Midbrain (tissue), 1 donor: ENCODE measurements at regions not wholly inside any gene's neighbourhood (a gene's known extent, or its start where the extent isn't known, plus 50 kb on each side); places are given as distances from the start of the nearest gene placed in this dataset.

Experiments used
- DNase-seq: peaks from one replicate; lab custom pipeline; 2025; lab: John Stamatoyannopoulos, UW

DNA sequence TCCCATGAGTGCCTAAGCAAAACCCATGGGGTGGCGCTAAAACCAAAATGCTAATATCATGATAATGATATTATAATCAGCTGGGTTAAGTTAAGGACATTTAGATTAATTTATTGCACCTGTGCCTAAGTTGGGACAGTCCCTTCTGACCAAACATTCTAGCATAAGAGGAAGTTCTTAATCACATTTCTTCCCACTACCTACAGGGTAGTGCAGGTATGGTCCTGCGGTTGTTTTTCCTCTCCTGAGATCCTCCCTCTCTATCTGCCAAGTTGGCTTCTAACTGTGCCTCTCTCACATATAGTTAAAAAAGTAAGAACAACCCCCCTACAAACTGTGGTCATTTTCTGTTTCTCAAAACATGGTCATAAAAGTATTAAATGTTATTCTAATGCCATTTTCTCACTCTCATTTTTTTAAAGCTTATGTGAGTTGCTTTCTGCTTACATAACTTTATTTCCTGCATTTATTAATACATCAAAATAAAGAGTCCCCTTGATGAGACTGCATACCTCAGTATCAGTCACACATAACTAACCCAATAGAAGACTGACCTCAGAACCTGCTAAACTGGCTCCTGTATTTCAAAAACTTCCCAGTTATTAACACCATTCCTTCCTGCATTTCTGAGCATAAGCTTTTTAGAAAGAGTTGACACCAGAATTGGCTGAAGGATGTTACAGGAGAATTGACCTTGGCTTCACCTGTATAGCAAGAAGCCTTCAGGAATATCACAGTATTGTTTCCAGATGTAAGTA lies 1332.5 kb downstream of the FSTL5 start:
- DNase-seq, result no peak

DNA sequence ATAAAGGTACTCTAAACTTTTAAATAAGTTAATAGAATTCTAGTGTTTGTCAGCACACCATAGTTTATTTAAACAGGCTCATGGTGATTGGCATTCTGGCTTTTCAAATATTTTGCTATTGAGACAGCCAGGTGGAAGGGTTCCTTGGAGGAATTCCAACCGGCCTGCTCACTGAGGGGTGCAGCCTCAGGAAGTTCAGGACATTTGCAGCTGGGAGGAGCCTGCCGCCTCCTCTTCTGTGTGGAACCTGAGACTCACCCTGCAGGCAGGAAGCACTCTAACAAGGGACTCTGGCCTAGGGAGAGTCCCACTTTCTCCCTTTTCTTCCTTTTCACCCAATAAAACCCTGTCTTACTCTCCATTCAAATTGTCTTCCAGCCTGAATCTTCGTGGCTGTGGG lies 1328.0 kb downstream of the FSTL5 start:
- no peak for DNase-seq

DNA sequence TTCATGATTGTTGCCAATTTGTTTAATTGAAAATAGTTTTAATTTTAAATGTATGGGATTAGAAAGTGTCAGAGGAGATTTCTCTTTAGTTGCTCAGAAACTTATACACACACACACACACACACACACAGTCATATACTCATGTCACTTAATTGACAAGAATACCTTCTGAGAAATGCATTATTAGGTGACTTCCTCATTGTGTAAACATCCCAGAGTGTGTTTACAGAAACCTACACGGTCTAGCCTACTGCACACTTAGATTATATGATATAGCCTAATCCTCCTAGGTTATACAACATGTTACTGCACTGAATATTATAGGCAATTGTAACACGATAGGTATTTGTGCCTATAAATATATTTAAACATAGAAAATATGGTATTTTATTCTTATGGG lies 1327.4 kb downstream of the FSTL5 start:
- no peak for DNase-seq

DNA sequence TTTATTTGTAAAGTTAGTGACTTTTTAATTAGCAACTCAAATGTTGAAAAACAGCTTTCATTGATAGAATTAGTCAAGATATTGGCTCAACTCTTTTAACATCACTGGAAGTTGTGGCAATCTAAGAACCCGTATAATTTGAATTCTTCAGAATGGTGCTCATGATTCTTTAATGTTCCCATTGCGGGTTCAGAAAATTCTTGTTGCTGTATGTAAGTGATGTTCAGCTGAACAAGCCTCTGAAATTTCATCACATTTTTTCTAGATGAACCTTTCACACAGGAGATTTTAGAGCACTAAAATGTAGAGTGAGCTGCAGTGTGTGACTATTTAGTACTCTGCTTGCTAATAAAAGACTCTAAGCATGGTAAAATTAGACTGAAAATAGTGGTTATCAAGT lies 1317.7 kb downstream of the FSTL5 start:
- DNase-seq, result no peak

DNA sequence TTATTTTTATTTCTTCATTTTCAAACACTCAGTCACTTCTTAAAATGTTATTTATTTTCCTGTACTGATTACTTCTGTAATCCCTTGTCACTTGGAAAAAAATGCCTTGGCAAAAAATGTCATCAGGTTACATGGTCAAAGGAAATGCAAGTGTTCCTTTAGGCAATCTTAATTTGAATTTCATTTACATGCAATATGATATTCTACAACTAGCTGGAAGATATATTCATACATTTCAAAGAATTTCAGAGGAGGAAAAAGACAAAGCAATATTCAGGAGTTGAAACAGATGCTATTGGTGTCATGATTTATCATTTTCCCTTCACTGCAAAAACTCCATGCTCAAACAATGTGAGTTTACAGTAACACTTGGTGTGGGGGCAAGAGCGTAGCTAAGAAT lies 1316.6 kb downstream of the FSTL5 start:
- DNase-seq, result no peak

DNA sequence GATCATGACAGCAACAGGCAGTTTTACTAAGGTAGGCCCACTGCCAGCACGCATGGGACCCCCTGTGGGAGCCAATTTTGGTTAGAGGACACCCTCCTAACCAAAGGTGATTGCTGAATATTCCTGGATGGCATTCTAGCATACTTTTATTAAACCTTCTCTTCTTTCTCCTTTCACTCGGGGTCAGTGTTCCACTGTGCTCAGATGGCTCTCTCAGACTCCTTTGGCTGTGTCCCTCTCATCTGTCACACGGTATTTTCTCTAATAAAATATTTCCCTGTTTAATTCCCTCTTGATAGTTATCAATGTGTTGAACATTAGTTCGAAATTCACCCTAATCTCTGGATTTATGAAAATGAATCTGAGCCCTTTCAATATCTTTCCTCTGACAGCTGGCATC lies 1315.3 kb downstream of the FSTL5 start:
- no peak for DNase-seq

DNA sequence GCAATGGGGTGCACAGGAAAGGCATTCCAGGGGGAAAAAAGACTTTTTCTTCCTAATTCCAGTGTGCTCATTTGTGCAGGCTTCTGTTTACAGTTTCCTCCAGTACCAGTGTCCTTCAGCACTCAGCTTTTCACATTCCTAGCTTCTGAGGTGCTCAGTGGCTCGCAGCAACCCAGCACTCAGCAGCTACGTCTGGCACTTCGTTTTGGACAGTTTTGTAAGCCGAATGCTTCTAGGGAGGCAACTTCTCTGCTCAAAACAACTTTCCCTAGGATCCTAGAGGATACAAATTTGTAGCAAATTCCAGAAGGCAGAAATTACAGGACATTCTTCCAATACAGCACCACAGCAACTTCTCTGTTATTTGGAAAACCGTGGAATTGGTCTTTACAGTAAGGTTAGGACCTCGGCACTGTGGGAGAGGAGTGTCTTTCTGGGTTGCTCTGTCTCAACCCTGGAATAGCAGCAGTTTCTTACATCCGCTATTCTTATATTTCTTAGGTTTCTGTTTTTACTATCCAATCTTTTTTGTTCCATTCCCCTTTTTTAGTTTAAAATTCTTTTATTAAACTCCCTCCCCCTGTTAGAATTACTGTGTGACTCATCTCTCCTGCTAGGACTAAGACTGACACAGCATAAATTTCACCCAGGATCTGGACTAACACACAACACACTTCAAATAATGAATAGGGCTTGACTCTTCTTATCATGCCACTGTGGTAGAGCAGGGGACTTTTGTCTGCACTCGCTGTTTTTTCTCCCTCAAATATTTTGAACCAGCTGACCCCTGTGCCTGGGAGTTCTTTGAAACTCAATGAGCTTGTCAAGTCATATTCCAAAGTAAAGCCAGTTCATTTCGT lies 1314.7 kb downstream of the FSTL5 start:
- no peak for DNase-seq

DNA sequence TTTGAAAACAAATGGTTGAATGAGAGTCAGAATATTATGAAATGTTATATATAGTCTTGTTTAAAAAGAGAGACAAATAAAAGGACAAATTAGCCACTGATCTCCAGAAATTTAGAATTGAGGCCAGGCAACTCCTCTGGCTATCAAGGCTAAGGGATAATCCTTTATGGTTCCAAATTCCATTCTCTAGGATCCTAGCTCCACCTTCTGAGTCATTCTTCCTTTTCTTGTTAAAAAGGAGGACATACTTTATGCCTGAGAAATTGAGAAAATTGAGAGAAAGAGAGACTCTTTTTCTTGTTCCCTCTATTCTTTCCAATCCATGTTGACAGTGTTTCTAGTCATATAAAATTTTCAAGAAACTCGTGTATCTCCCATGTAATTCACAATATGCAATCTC lies 1299.5 kb downstream of the FSTL5 start:
- DNase-seq, result no peak

DNA sequence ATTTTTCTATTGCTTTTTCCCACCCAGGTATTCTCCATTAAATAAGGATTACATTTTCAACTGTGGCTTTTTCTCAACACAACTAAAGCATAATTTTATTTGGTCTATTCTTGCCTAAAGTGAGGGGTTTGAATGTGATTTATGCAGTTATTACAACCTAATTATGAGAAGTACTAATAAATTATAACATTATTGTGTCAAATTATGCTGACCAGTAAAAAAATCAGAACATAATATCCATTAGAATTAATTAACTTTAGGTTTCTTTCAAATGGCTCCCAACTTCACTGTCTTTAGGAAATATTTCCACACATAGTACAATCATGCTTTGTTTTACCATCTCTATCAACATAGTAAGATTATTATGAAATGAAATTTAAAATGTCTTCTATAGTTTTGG lies 1293.9 kb downstream of the FSTL5 start:
- no peak for DNase-seq

DNA sequence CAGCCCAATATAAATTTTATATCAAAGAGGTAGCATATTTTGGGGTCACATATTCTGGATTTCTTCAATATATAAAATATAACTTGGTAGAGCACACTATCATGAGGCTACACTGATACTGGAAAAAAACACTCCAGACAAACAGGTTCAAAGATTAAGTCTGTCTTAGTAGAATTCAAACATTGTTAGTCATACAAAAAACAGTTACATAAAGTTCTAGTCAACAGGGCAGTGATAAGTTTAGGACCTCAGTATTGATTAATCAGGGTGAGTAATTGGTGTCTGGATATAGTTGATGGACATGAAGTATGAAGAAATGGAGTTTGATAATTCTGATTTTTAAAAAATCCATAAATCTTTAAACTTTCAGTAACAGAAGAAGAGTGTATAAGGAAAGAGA lies 1291.3 kb downstream of the FSTL5 start:
- no peak for DNase-seq

DNA sequence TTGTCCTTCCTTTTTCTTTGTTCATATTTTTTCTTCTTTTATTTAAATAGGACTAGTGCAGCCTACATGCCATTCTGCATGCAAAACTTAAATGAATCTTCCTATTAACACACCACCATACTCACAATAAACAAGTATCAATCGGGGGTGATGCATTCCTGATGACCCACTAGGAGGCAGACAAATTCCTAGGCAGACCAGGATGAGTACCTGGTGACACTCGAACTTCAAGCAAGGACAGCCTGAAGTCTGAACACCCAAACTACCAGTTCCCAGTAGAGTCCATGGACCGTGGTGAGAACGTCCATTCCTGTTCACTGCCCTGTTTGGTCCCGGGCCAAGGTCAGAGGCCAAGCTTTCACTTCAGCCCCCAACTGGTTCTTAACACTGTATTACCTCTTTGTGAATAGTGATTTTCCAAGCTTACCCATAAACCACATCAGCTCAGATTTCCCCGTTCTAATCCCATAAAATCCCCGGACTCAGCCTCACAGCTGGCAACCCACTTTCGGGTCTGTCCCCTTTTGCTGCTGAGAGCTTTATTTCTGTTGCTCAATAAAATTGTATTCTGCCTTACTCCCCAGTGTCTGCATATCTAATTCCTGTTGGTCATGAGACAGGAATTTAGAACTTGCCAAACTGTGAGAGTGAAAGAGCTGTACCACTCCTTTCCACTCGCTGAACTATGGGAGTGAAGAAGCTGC lies 1286.6 kb downstream of the FSTL5 start:
- no peak for DNase-seq

DNA sequence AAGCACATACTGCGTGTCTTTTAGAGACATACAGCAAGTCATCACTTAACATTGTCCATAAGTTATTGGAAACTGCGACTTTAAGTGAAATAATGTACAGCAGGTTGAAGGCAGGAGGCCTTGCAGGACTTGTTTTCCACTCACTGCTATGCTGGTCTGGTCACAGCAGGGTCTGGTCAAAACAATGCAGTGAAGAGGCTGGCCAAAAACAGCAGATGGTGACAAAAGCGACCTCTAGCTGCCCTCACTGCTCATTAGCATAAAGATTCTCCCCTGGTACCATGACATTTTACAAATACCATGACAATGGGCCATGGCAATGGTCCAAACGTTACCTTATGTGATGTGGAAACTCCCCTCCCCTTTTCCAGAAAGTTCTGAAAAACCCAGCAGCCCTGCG lies 1283.6 kb downstream of the FSTL5 start:
- no peak for DNase-seq

DNA sequence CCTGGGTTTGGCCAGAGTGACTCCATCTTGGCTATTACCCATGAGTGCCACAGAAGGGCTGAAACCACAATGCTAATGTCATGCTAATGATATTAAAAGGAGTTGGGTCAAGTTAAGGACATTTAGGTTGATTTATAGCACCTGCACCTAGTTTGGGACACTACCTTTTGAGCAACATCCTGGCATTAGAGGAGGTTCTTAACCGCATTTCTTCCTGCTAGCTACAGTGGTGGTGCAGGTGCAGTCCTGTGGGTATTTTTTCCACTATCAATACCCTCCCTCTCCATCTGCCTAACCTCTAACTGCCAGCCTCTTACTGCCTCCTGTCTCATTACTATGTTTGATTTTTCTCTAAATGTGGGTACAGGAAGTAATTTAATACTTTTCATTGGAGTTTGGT lies 1276.1 kb downstream of the FSTL5 start:
- DNase-seq, result no peak

DNA sequence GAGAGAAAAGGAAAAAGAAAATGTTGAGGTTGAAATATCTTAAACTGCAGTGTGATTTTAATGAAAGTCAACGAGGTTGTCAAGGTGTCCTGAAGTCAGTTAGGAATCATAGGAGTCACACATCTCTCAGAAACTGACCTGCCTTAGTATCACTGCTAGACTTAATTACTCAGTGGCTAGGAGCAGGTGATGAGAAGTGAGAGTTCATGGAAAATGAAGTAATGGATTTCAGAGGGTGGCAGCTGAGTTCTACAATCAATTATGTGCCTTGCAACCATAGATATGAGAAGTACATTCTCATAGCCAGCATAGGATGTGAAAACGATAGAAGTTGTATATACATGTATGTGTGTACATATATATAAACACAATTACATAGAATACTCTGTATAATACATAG lies 1269.7 kb downstream of the FSTL5 start:
- DNase-seq, result no peak

DNA sequence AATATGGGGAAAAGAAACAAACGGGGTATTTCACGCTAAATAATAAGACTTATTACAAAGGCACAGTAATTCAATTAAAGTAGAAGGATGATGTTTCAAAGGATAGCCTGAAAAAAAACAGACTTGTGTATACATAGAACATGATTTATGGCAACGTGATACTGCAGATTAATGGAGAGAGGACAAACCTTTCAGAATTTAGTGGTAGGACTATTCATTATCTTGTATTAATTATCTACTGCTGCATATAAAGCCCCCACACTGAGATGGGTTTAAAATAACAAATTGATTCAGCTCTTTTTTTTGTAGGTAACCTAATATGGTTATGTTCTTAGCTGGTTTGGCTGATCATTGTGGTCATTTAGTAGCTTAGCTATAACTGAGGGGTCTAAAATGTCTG lies 1269.0 kb downstream of the FSTL5 start:
- no peak for DNase-seq

DNA sequence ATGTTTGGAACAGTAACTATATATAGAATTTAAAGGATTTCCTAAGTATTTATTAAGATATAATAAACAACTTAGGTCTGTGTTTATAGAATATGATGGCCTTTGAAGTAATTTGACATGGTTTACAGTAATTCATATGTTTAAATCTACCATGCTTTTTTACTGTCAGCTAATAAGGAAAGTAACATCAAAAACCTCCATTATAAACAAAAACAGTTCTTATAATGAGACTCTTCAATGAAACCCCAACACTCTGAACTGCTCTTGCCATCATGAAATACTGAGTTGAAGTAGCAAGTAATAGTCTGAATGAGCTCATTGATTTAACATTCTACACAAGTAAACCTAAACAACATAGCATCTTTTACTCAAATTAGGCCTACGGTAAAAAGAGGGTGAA lies 1236.5 kb downstream of the FSTL5 start:
- no peak for DNase-seq

DNA sequence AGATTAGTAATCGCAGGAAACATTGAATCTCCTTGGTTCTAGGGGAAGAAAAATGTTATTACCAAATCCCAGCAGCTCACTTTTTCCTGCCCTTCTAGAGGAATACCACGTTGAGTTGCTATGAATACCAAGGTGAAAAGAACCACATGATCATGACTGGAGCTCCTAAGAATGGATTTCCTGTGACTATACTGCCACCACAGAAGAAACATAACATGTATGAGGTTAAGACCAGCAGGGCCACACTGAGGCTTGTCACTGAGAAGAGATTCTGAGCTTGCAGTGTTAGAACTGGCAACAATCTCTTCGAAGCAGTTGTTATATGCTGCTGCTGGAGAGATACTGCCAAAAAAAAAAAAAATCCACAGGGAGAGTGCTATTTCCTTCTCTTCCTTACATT lies 1235.3 kb downstream of the FSTL5 start:
- no peak for DNase-seq

DNA sequence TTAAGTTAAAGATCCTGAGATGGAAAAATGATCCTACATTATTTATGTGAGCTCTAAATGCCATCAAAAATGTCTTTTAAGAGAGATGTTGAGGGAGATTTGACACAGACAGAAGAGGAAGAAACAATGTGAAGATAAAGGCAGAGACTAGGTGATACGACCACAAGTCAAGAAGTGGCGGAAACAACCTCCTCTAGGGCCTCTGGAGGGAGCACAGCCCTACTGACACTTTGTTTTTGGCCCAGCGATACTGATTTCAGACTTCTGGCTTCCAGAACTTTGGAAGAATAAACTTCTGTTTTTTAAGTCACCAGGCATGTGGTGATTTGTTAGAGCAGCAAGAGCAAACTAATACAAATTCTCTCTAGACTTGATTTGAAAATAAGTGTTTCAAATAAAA lies 1216.1 kb downstream of the FSTL5 start:
- DNase-seq, result no peak

DNA sequence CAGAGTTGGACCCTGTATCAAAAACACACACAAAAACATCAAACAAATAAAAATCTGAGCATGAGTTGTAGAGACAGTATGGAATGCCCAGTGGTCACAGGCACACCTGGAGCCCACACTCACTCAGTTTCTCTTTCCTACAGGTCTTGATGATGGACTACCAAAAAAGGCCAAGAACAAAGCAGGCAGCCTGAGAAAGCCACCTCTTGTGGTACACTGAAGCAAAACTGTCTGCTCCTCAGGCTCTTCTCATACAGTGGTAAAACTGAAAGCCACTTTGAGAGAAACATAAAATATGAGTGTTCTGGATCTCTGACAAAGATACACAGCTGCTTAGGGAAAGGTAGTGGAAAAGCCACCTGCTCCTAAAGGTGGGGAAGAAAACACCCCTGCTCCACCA lies 1206.9 kb downstream of the FSTL5 start:
- DNase-seq, result no peak

DNA sequence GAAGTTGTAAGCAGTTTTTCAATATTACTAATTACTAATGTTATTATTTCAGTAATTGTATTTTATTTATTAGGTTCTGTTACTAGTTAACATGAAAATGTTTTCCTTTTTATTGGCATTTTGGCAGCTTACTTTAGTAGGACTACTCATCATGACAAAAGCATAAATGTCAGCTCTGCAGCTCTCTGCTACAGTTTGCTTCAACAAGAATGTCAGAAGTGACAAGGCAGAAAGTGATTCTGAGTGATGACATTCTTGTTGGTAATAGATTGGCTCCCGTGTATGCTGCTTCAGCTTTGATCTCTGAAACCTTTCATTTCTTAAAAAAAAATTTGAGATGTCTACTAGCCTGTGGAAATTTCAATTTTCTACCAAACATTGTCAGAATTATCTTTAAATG lies 1193.9 kb downstream of the FSTL5 start:
- DNase-seq, result no peak

DNA sequence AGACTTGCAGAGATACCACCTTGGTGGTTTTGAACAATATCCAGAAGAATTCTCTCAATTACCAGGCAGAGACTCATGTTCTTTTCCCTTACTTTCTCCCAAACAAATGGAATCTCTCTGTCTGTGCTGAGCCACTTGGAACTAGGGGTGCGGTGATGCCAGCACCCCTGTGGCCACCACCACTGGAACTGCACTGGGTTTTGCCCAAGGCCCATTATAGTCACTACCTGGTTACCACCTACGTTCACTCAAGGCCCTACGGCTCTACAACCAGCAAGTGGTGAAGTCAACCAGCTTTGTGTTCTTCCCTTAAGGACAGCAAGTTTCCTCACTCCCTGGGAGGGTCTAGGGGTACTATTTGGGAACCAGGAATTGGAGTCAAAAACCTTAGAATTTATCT lies 1183.7 kb downstream of the FSTL5 start:
- no peak for DNase-seq

DNA sequence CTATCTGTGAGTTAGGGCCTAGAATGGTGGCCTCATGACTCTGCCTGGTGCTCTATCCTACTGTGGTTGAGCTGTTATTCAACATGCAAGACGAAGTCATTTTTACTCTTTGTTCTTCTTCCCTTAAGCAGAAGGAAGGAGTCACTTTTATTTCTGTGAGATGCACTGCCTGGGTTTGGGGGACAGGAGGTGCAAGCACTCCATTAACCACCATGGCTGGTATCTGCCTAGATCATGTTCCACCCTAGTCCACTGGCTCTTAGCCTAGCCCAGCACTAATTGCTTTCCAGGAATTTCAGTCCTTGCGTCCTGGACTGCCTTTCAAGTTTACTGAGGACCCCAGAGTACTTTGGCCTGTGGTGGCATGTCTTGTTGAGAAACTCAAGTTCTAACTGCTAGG lies 1182.7 kb downstream of the FSTL5 start:
- DNase-seq, result no peak

DNA sequence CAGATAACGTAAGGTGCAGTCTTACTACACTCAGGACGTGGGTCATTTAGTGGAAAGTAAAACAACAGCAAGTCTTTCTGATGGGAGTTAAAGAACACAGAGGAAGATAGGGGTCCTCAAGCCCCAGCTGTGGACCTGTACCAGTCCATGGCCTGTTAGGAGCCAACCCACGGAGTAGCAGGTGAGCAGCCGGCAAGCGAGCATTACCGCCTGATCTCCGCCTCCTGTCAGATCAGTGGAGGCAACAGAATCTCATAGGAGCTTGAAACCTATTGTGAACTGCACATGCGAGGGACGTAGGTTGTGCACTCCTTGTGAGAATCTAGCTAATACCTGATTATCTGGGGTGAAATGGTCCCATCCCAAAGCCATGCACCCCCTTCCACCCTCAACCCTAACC lies 1180.8 kb downstream of the FSTL5 start:
- no peak for DNase-seq
